Mesothelial cell of epicardium (in vitro differentiated cells): ENCODE measurements at regions not wholly inside any gene's neighbourhood (a gene's known extent, or its start where the extent isn't known, plus 50 kb on each side); places are given as distances from the start of the nearest gene placed in this dataset.

ENCODE experiments used
- DNase-seq, 2 experiments: peaks; one replicate each; pipeline ENCODE4 v3.0.0; 2021; ENCODE audit warnings: low spot score in 2 of 2; ENCODE audit not compliant: unreplicated experiment in 2 of 2
- H3K27ac Mint-ChIP-seq: 2 replicates; pipeline ENCODE4 v1.8.0; 2021; ENCODE audit warnings: mixed read lengths
- H3K27me3 Mint-ChIP-seq: 2 replicates; pipeline ENCODE4 v1.8.0; 2021; ENCODE audit warnings: low read depth, mixed read lengths
- H3K36me3 Mint-ChIP-seq: 2 replicates; pipeline ENCODE4 v1.8.0; 2021; ENCODE audit warnings: mixed read lengths
- H3K4me1 Mint-ChIP-seq: 2 replicates; pipeline ENCODE4 v1.8.0; 2021; ENCODE audit warnings: mixed read lengths
- H3K4me3 Mint-ChIP-seq: 2 replicates; pipeline ENCODE4 v1.8.0; 2021; ENCODE audit warnings: mild to moderate bottlenecking, moderate library complexity, mixed read lengths
- H3K9me3 Mint-ChIP-seq: 2 replicates; pipeline ENCODE4 v1.8.0; 2021; ENCODE audit warnings: mixed read lengths
- CTCF ChIP-seq: fragments of 200-600 bp; sonication (generic); IDR thresholded peaks from one replicate; pipeline ENCODE4 v1.5.0; 2021; ENCODE audit warnings: antibody characterized with exemption; ENCODE audit not compliant: unreplicated experiment

GRCh38 chr13:84661718-84662117 lies 779.4 kb upstream of the SLITRK1 start:
- H3K4me3 Mint-ChIP-seq: no peak overlapping the region
- H3K36me3 Mint-ChIP-seq: no peaks in the 10 kb centered on the region
- no peak for DNase-seq
- H3K27me3 Mint-ChIP-seq: peaks cover 3% of the 10 kb centered on the region
- H3K9me3 Mint-ChIP-seq: no peaks in the 10 kb centered on the region
- H3K27ac Mint-ChIP-seq: no peak overlapping the region
- no peak for TF ChIP-seq CTCF
- H3K4me1 Mint-ChIP-seq: no peaks in the 10 kb centered on the region

- H3K9me3 Mint-ChIP-seq: peaks cover 7% of the 10 kb centered on the region
- TF ChIP-seq CTCF: no peak
- no peaks in the 10 kb centered on the region for H3K4me1 Mint-ChIP-seq
- no peaks in the 10 kb centered on the region for H3K36me3 Mint-ChIP-seq
- no peaks in the 10 kb centered on the region for H3K27me3 Mint-ChIP-seq
- H3K27ac Mint-ChIP-seq: no peak overlapping the region
- DNase-seq: no peak
- H3K4me3 Mint-ChIP-seq: no peak overlapping the region
Measured at GRCh38 chr13:84659359-84659661, 777.0 kb upstream of the SLITRK1 start.

- no peak for TF ChIP-seq CTCF
- Mint-ChIP-seq H3K27me3 (no peaks in the 10 kb centered on the region), H3K4me1 (no peaks in the 10 kb centered on the region)
Measured at GRCh38 chr13:84658491-84659358, 776.5 kb upstream of the SLITRK1 start.

GRCh38 chr13:84655677-84656076 lies 773.4 kb upstream of the SLITRK1 start:
- no peaks in the 10 kb centered on the region for H3K27me3 Mint-ChIP-seq
- peaks cover 3% of the 10 kb centered on the region for H3K4me1 Mint-ChIP-seq
- peaks cover 26% of the 10 kb centered on the region for H3K9me3 Mint-ChIP-seq
- no peak for TF ChIP-seq CTCF
- H3K36me3 Mint-ChIP-seq: no peaks in the 10 kb centered on the region
- H3K4me3 Mint-ChIP-seq: no peak overlapping the region
- no peak overlapping the region for H3K27ac Mint-ChIP-seq
- DNase-seq: no peak

More at GRCh38 chr13:84658491-84659358, 776.5 kb upstream of the SLITRK1 start:
- Mint-ChIP-seq H3K36me3 (no peaks in the 10 kb centered on the region), H3K27ac (no peak overlapping the region), H3K4me3 (no peak overlapping the region), H3K9me3 (peaks cover 12% of the 10 kb centered on the region)
- no peak for DNase-seq

- no peak for TF ChIP-seq CTCF
- no peak for DNase-seq
- Mint-ChIP-seq H3K27me3 (no peaks in the 10 kb centered on the region), H3K36me3 (no peaks in the 10 kb centered on the region), H3K9me3 (peaks cover 26% of the 10 kb centered on the region), H3K4me3 (no peak overlapping the region), H3K4me1 (peaks cover 6% of the 10 kb centered on the region), H3K27ac (no peak overlapping the region)
Measured at GRCh38 chr13:84654654-84655275, 772.5 kb upstream of the SLITRK1 start.
